ENCODE measurements at regions not wholly inside any gene's neighbourhood (a gene's known extent, or its start where the extent isn't known, plus 50 kb on each side); places are given as distances from the start of the nearest gene placed in this dataset.

- DNase-seq (ENCODE audit: low read depth, low spot score), result no peak
Measured at GRCh38 chr16:76900285-76901263, 290.4 kb upstream of the MON1B start.

GRCh38 chr16:76906552-76906951, 284.4 kb upstream of the MON1B start:
- no peak for DNase-seq (ENCODE audit: low read depth, low spot score)

DNA sequence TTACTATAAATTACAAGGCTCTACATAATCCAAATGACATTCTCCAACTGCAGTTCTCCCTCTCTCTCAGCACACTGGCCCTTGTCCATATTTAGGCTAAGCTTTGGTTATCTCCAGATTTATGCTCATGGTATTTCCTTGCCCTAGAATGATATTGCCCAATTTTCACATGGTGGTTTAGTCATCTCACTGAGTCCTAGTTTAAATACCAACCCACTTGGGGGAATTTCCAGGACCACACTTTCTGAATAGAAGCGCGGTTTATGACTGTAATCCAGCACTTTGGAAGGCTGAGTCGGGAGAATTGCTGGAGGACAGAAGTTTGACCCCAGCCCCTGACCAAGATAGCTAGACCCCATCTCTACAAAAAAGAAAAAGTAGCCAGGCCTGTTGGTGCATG, 280.1 kb upstream of the MON1B start:
- no peak for DNase-seq (ENCODE audit: low read depth, low spot score)

DNA sequence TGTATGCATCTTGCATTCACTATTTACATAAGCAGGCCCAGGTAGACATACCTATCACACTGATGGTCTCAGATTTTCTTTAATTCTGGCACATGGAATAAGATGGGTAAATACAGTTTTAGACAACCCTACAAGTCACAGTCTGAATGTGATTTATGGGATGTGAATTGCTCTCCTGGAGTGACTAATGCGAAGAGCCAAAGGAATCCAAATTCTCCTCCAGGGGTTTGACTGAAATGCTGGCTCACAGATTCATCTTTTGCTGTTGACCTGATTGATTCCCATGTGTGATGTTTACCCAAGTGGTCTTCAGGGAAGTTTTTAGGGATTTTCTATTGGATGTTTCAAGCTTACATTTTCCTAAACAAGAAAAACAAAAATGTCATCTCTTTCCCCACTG, 277.9 kb upstream of the MON1B start:
- DNase-seq (ENCODE audit: low read depth, low spot score), result no peak

DNA sequence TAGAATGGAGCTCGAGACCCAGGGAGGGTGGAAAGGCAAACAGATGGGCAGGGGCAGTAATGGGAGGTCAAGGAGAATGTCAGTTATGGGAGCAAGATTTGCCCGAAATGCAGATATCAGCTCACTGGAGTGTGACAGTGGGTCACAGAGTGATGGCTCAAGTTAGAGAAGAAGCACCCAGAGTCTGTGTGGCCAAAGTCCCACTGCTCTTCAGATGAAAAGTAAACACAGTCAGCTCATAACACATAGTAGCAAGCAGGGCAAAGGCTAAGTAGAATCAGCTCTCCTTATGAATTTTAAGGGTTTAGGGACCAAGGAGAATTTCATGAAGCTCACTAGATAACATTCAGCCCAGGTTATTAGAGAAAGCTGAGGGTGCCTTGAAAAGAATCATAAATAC, 264.9 kb upstream of the MON1B start:
- no peak for DNase-seq (ENCODE audit: low read depth, low spot score)

DNA sequence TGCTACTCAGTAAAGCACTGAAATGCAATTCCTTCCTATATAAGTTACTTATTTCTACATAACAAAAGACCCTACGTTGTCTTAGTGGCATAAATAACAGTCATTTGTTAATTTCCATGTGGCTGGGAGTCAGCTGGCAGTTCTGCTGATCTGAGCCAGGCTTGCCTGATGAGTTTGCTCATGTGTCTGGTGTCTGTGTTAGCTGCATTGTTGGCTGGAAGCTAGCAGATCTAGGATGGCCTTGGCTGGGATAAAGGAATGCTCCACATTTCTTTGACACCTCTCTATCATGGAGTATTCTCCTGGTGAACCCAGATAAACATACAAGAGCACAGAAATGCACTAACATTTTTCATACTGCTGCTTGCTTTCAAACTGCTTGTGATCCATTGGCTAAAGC, 264.4 kb upstream of the MON1B start:
- no peak for DNase-seq (ENCODE audit: low read depth, low spot score)

DNA sequence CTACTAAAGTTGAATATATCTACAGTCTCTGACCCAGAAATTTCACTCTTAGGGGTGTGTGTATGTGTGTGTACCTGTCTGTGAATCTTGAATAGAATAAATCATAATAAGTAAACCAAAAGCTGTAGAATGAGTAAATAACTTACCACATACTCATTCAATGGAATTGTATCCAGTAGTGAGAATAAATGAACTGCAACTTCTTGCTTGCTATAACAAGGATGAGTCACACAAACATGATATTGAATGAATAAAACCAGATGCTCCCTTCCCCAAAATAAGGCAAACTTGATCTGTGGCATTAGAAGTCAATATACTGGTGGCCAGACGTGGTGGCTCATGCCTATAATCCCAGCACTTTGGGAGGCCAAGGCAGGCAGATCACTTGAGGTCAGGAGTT, 259.8 kb upstream of the MON1B start:
- no peak for DNase-seq (ENCODE audit: low read depth, low spot score)

- no peak for DNase-seq (ENCODE audit: low read depth, low spot score)
Measured at GRCh38 chr16:76932541-76933211, 258.3 kb upstream of the MON1B start.

DNA sequence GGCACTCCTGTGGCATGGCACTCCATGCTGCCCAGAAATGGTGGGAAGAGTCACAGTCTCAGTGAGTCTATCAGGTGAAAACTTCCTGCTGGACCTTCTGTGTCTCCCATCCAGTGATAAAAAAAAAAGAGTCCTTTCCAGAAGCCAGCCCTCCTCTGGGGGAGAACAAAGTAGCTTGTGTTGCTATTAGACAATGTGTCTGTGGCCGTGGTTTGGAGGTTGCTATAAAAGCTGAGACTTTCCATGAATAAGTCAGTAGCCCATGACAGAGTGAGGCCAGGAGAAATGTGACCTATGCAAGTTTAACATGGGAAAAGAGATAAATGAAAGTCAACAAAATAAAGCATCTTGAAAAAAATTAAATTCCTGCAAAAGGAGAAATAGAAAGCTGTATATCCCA, 250.7 kb upstream of the MON1B start:
- no peak for DNase-seq (ENCODE audit: low read depth, low spot score)

- no peak for DNase-seq (ENCODE audit: low read depth, low spot score)
Measured at GRCh38 chr16:76941113-76941512, 249.9 kb upstream of the MON1B start.

- DNase-seq (ENCODE audit: low read depth, low spot score), result no peak
Measured at GRCh38 chr16:76942089-76942488, 248.9 kb upstream of the MON1B start.

DNA sequence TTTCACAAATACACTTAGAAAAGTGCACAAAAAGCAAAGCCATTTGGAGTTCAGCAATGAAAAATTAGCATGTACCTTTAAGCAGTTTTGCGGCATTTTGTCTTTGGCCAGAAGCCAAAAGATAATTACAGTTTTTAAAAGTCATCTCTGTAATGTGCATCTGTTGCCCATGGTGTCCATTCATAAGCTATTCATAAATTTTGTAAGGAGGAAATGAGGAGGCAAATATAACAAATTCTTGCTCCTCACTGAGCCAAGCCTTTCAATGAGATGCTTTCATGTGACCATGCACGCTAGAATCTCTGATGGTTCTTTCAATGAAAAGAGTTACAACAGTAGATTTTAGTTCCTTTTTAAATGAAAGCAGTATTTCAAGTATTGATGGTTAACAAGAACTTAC, 247.1 kb upstream of the MON1B start:
- no peak for DNase-seq (ENCODE audit: low read depth, low spot score)

- peak; percentile 8 for DNase-seq (ENCODE audit: low read depth, low spot score)
Measured at GRCh38 chr16:76946879-76947278, 244.1 kb upstream of the MON1B start.

DNA sequence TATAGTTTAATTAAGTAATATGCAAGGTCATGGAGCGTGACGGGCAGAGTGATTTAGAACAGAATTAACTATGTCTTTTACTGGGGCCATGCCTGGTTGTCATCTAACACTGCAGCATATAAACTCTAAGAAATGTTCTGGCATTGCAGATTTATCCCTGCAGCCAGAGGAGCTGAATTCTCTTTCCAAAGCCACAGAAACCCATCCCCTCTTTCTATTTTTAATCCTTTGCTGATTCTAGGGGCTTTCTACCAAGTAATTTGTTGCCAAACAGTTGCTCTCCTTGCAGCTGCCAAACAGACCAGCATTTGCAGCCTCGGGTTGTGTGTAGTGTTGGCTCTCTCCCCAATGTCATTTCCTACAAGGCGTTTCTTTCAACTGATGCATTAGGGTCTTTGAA, 243.2 kb upstream of the MON1B start:
- no peak for DNase-seq (ENCODE audit: low read depth, low spot score)

DNA sequence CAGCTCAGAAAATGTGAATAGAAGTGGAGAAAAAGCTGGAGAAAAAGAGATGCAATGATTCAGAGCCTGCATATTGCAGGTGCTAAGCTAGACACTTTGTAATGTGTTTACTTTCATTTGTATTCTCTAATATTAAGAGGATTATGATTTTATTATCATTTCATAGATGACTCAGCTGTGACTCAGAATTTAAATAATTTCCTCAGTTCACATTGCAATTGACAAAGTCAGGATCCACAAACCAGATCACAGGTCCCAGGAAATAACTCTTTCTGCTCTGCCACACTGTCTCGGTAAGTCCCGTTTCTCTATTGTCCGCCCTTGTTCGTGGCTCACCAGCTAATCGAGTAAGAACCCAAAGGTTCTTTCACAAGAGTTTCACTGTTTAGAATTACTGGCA, 235.4 kb upstream of the MON1B start:
- DNase-seq (ENCODE audit: low read depth, low spot score), result no peak

DNA sequence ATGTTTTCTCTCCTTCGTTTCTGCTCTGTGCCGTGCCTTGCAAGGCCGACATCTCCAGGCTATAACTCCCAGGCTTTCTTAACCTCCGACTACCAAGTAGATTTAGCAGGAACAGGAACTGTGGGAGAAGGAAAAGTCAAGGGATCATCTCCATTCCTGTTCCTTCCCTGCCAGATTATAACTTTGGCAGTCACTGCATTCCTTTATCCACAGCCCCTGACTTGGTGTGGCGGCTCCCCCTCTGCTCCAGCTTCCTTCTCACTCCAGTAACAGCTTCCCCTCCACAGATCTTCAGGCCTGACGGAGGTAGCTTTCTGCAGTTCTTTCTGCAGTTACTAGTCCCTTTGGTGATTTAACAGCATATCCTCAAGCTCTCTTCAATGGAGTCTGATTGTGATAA, 234.6 kb upstream of the MON1B start:
- DNase-seq (ENCODE audit: low read depth, low spot score), result no peak

DNA sequence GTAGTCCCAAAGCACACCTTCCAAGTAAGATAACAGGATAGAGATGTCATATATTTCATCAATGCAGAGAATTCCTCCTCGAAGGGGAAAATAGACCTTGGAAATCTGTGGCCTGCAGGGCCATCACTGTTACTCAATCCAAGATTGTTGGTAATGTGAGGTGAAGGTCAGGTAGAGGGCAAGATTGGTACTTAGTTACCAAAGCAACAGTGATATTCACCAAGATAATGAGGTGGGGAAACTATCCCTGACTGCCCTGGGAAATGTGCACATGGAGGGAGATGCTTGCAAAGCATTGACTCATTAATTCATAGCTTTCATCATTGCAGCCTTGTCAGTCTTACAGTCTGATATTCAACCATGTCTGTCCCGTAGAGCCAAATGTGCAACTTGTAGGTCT, 234.1 kb upstream of the MON1B start:
- DNase-seq (ENCODE audit: low read depth, low spot score), result no peak

DNA sequence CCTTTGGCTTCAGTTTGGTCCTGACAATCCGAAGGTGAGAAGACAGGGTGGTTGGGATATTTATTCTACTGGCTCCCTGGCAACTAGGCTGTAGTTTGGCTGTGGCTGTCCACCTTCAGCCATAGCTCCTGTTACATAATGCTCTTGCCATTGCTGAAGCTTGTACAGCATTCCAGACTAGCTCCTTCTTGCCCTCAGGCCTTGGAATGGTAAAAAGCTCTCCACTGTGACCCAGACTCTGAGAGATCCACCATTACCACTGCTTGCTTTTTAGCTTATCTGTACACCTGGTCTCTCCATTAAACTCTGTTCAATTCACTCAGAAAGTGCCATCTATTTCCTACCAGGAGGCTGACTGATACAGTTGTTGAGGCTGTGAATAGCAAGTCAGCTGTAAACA, 231.8 kb upstream of the MON1B start:
- no peak for DNase-seq (ENCODE audit: low read depth, low spot score)

DNA sequence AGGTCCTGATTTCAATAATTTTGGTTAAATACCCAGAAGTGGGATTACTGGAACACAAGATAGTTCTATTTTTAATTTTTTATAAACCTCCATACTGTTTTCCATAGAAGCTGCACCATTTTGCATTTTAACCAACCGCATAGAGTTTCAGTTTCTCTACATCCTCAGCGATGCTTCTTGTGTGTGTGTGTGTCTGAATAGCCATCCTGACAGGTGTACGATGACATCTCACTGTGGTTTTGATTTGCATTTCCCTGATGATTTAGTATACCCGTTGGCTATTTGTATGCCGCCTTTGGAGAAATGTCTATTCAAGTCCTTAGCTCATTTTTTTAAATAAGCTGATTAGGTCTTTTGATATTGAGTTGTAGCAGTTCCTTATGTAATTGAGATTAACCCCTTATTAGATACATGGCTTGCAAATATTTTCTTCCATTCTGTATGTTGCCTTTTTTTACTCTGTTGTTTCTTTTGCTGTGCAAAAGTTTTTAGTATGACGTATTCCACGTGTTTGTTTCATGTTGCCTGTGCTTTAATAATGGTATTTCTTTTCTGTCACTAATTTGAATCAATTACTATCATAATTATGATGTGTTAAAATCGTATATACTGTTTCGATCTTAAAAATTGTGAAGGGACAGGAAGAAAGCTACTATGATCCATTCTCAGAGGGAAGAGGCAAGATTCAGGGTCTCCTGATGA, 227.2 kb upstream of the MON1B start:
- no peak for DNase-seq (ENCODE audit: low read depth, low spot score)

DNA sequence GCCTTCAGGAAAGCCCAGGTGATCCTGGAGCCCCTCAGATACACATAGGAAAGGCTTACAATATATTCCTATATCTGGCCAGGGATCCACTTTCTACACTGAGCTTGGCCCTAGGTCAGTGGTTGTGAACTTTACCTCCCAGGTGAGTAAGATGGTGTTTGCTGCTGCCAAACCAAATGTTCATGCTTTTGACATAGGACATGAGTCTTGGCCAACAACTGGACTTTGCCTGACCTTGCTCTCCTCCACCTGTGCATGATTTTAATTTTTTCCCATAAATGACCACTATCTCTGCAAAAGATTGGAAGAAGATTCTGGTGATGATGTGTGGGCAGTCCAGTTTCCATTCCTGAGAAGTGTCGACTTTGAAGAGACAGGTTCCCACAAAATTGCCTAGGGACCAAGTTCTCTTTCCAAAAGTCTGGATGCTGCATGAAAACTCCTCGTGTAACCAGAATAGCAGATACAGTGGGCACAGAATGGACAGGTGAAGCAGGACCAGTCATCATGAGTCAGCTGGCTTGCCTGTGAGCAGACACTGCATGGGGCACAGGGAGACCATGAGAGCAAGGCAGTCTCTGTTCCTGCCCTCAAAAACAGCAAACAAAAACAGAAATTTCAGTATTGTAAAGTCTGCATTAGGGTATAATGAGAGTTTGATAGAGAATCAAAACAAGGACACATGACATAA, 226.4 kb upstream of the MON1B start:
- no peak for DNase-seq (ENCODE audit: low read depth, low spot score)

DNA sequence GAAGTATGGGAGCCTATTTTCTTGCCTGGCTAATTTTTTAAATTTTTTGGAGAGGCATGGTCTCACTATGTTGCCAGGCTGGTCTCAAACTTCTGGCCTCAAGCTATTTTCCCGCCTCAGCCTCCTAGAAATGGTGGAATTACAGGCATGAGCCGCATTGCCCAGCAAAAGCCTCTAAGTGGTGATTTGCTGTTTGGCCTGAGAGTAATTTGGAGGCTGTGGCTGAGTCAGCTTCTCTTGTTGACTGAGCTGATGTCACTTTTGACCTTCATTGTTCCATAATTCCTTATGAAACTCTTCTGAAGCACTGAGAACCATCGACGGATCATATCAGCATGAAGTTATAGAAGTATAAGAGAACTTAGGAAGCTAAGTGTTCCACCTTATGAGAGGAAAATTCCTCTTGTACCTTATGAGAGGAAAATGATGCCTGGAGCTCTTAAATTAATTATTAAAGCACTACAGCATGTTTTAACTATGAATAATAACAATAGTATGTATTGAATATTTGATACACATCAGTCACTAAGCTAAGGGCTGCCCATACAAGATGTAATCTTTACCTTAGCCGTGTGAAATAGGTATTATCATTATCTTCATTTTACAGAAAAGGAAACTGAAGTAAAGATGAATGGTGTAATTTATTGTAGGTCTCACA, 220.8 kb upstream of the MON1B start:
- no peak for DNase-seq (ENCODE audit: low read depth, low spot score)

Measured in ELF-1 (cell line).